ENCODE measurements at regions not wholly inside any gene's neighbourhood (a gene's known extent, or its start where the extent isn't known, plus 50 kb on each side); places are given as distances from the start of the nearest gene placed in this dataset.
A peak's percentile ranks its signal among the peaks of the same experiment; 100 is the strongest.
"Not testable (repeated sequence)": the region's sequence is repeated elsewhere in the genome, so short reads cannot be mapped to it uniquely, and the experiment has no call there.

DNA sequence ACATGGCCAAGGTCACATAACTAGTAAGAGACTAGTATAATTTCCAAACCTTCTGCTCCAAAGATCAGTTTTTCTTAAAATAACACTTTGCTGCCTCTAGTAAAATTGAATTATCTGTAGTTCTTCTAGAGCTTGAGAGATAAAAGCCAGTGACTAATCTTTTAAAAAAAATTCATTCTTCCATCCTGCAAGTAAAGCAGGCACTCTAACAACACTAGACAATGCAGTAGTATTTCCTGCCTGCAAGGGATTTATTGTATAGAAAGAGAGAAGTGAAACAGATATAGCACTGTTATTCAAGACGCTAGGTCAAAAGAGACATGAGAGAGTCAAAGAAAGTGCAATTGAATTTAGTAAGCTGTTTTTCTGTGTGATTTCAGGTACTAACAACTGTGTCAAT is 159.5 kb upstream of the TBC1D5 start:
- no peak for DNase-seq (ENCODE audit: low read depth)

- peak; percentile 59 for DNase-seq (ENCODE audit: low read depth)
Measured at GRCh38 chr3:17894434-17895060, 152.1 kb upstream of the TBC1D5 start.

- peak; percentile 69 for DNase-seq (ENCODE audit: low read depth)
Measured at GRCh38 chr3:17891139-17891856, 148.9 kb upstream of the TBC1D5 start.

DNA sequence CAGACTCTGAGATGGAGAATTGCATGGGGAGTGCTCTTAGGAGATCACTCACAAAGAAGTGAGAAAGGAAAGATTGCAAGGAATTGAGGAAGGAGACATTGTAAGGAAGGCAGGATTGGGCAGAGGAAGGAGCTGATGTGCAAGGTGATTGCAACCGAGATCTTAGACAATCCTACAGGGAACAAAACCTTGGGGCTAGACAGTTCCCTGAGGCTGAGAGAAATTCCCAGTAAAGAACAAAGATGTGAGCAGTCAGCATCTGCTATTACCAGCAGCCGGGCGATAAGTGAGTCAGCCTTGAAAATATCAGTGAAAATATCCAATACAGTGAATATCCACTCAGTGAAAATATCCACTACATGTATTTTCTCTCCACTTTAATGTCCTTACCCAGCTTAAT is 143.6 kb upstream of the TBC1D5 start:
- no peak for DNase-seq (ENCODE audit: low read depth)

DNA sequence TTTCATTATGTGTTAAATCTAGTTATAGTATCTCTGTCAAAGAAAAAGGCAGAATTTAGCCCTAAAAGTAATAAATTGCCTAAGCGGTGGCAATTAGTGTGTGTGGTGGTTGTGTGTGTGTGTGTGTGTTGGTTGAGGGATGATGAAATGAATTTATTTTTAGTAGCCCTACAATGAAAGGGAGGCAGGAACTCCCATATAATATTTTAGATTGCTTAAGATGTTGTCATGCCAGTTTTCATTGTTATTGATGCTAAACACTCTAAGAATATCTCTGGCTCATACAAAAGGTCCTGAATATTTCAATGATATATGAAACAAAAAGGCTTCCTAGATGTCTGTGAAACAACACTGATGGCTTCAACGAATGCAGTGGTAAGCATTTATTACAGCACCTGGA is 140.6 kb upstream of the TBC1D5 start:
- no peak for DNase-seq (ENCODE audit: low read depth)

DNA sequence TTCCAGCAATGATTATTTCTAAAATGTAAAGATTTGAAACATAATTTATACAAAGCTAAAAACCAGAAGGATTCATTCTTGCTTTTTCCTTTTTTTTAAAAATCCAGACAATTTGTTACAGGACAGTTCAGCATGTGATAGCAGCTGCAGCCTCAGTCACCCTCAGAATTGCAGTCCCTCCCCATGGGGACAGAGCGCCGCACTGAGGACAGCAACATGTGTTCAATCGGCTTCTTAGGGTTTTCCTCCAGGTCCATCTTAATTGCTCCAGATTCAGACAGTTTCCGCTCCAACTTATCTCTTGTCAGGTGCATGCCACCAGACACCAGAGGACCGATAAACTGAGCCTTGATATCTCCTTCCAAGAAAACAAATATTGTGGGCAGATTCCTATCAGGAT is 134.9 kb upstream of the TBC1D5 start:
- no peak for DNase-seq (ENCODE audit: low read depth)

DNA sequence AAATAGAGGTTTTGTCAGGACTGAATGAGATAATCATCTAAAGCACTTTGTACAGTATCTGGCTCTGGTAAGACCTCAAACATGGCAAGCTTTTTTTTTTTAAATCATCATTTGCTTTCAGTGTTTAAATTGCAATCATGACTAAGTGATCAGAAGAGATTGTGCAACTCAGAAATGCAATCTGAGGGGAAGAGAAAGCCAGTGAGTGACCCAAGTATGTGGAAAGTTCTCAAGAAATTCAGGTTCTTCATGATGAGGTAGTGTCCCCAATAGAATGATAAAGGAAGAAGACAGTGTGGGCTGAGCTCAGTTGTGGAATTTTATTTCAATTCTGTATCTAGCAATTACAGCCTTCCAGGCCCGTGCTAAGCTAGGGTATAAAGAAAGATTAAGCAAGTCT is 132.2 kb upstream of the TBC1D5 start:
- DNase-seq (ENCODE audit: low read depth) = peak; percentile 36

- no peak for DNase-seq (ENCODE audit: low read depth)
Measured at GRCh38 chr3:17872457-17872856, 130.0 kb upstream of the TBC1D5 start.

- peak; percentile 59 for DNase-seq (ENCODE audit: low read depth)
Measured at GRCh38 chr3:17865631-17866030, 123.2 kb upstream of the TBC1D5 start.

DNA sequence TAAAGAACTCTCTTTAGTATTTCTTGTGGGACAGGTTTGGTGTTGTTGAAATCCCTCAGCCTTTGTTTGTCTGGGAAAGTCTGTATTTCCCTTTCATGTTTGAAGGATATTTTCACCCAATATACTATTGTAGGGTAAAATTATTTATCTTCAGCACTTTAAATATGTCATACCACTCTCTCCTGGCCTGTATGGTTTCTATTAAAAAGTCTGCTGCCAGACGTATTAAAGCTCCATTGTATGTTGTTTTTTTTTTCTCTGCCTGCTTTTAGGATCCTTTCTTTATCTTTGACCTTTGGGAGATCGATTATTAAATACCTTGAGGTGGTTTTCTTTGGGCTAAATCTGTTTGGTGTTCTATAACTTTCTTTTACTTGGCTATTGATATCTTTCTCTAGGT is 119.0 kb upstream of the TBC1D5 start:
- DNase-seq (ENCODE audit: low read depth) = no peak

GRCh38 chr3:17860840-17861471 is 118.5 kb upstream of the TBC1D5 start:
- not testable (repeated sequence) for DNase-seq (ENCODE audit: low read depth)

DNA sequence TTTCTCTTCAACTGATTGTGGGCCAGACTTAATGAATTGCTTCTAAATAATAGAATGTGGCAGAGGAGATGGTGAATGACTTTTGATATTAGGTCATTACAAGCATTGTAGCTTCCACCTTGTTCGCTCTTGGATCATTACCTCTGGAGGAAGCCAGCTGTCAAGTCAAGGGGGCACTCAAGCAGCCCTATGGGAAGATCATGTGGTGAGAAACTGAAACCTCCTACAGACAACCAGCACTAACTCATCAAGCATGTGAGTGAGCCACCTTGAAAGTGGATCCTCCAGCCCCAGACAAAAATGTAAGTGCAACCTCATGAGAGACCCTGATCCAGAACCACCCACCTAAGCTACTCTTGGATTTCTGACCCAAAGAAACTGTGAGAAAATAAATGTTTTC is 109.8 kb upstream of the TBC1D5 start:
- no peak for DNase-seq (ENCODE audit: low read depth)

GRCh38 chr3:17850448-17850847 is 108.0 kb upstream of the TBC1D5 start:
- DNase-seq (ENCODE audit: low read depth) = peak; percentile 8

- DNase-seq (ENCODE audit: low read depth) = no peak
Measured at GRCh38 chr3:17848102-17848501, 105.7 kb upstream of the TBC1D5 start.

GRCh38 chr3:17847156-17847555 is 104.7 kb upstream of the TBC1D5 start:
- no peak for DNase-seq (ENCODE audit: low read depth)

- peak; percentile 27 for DNase-seq (ENCODE audit: low read depth)
Measured at GRCh38 chr3:17846466-17846865, 104.0 kb upstream of the TBC1D5 start.

DNA sequence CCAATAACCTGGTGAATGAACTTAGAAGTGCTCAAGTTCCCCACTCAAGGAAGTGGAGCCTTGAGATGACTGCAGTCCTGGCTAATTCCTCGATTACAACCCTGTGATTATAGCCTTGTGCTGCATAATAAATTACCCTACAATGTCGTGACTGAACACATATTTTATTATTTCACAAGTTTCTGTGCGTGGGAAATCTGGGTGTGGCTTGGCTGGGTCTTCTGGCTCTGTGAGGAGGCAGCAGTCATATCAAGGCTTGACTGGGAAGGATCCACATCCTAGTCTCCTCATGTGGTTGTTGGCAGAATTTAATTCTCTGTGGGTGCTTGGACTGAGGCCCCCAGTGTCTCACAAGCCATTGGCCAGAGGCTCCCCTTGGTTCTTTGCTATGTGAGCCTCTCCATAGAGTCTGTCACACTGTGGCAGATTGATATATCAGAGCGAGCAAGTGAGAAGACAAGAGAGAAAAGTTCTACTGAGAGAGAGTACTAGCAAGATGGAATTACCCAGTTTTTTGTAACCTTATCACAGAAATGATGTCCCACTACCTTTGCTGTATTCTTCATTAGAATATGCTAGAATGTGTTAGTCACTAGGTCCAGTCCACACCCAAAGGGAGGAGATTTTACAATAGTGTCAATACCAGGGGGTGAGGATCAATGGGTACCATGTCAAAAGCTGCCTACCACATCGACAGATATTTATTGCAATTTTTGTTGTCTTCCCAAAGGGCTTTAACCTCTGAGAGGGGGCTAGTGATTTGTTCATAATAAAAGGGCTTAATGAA is 102.8 kb upstream of the TBC1D5 start:
- peak; percentile 16 for DNase-seq (ENCODE audit: low read depth)

DNA sequence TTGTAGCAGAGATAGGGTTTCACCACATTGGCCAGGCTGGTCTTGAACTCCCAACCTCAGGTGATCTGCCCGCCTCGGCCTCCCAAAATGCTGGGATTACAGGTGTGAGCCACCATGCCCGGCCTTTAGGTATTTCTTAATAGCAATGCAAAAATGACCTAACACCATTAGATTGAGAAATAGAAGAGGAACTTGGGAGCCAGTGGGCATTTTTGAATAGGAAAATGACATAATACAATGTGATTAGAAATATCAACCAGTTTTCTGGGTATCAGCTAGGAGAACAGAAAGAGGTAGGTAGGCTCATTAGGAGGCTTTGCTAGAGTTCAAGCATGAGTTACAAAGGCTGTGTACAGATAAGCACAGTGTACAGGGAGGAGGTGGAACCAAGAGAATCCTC is 101.8 kb upstream of the TBC1D5 start:
- no peak for DNase-seq (ENCODE audit: low read depth)

- peak; percentile 24 for DNase-seq (ENCODE audit: low read depth)
Measured at GRCh38 chr3:17841190-17841828, 98.9 kb upstream of the TBC1D5 start.

- DNase-seq (ENCODE audit: low read depth) = no peak
Measured at GRCh38 chr3:17840651-17841050, 98.2 kb upstream of the TBC1D5 start.

DNA sequence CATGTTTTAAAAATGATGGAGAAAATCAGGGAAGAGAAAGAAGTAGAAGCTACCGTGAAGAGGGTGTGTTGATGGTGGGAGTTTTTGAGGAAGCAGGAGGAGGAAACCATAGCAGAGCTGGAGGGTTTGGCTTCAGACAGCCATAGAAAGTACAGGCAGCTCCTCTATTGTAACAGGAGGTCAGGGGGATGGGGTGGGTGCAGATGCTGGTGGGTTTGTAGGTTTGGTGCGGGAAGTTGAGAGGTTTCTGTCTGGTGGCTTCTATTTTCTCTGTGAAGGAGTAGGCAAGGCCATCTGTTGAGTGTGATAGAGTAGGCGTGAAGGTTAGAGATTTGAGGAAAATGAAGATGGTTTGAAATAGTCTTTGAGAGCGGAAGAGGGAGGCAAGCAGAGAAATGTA is 97.7 kb upstream of the TBC1D5 start:
- DNase-seq (ENCODE audit: low read depth) = no peak

DNA sequence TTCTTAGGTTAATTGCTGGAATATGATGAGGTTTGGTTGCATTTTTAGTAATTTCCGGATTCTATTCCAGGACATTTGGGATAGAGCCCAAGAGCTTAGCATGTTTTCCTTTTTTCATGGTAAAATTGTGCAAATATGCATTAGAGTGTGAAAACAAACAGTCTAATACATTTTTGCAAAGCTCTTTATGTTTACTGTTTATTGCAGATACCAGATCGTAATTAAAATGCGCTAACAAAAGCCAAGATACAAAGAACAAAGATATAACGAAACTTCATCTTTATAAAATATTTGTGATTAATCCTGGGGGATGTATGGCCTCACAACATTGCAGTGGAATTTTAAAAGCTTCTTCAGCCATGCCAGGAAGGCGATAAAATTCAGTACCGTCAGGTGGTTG is 94.5 kb upstream of the TBC1D5 start:
- DNase-seq (ENCODE audit: low read depth) = no peak

All from renal cortical epithelial cell (primary cell).